H9 (cell line): ENCODE measurements at regions not wholly inside any gene's neighbourhood (a gene's known extent, or its start where the extent isn't known, plus 50 kb on each side); places are given as distances from the start of the nearest gene placed in this dataset.

Experiments used
- DNase-seq: peaks from one replicate; pipeline ENCODE4 v3.0.0-alpha.2; 2017
- H2AFZ ChIP-seq: one replicate; pipeline ENCODE4 v1.6.1; 2013; ENCODE audit warnings: mild to moderate bottlenecking, low read length, control low read depth, moderate library complexity
- H2AK5ac ChIP-seq: 2 replicates; pipeline ENCODE4 v1.6.1; 2013; ENCODE audit warnings: low read length, control low read depth, mixed read lengths; ENCODE audit not compliant: insufficient read length
- H2BK120ac ChIP-seq: one replicate; pipeline ENCODE4 v1.6.1; 2013; ENCODE audit warnings: low read depth, mild to moderate bottlenecking, low read length, control low read depth, inconsistent platforms; ENCODE audit not compliant: poor library complexity, severe bottlenecking
- H2BK12ac ChIP-seq: 2 replicates; pipeline ENCODE4 v1.6.1; 2013; ENCODE audit warnings: low read length, control low read depth, mixed read lengths, low read depth; ENCODE audit not compliant: insufficient read length
- H2BK15ac ChIP-seq: 2 replicates; pipeline ENCODE4 v1.6.1; 2013; ENCODE audit warnings: low read depth, low read length, control low read depth
- H2BK20ac ChIP-seq: one replicate; pipeline ENCODE4 v1.6.1; 2013; ENCODE audit warnings: low read depth, mild to moderate bottlenecking, low read length, control low read depth, inconsistent platforms; ENCODE audit not compliant: poor library complexity, severe bottlenecking
- H2BK5ac ChIP-seq: 2 replicates; pipeline ENCODE4 v1.6.1; 2013; ENCODE audit warnings: low read length, control low read depth, mixed read lengths; ENCODE audit not compliant: insufficient read length
- H3K14ac ChIP-seq: 2 replicates; pipeline ENCODE4 v1.6.1; 2013; ENCODE audit warnings: low read length, control low read depth; ENCODE audit not compliant: insufficient read depth
- H3K18ac ChIP-seq: 2 replicates; pipeline ENCODE4 v1.6.1; 2013; ENCODE audit warnings: low read depth, mild to moderate bottlenecking, mixed read lengths, low read length, control low read depth; ENCODE audit not compliant: insufficient read length
- H3K23ac ChIP-seq: 2 replicates; pipeline ENCODE4 v1.6.1; 2013; ENCODE audit warnings: low read length, control low read depth, mixed read lengths, low read depth; ENCODE audit not compliant: insufficient read length
- H3K23me2 ChIP-seq: 2 replicates; pipeline ENCODE4 v1.6.1; 2013; ENCODE audit warnings: low read depth, mild to moderate bottlenecking, mixed read lengths, low read length, control low read depth; ENCODE audit not compliant: insufficient read length, poor library complexity, severe bottlenecking
- H3K27ac ChIP-seq: 2 replicates; pipeline ENCODE4 v1.5.1; 2013; ENCODE audit warnings: low read length, control low read depth, mixed read lengths, low read depth; ENCODE audit not compliant: insufficient read length
- H3K27me3 ChIP-seq: 2 replicates; pipeline ENCODE4 v1.6.1; 2013; ENCODE audit warnings: low read length, control low read depth, inconsistent platforms; ENCODE audit not compliant: insufficient read depth
- H3K4ac ChIP-seq: 2 replicates; pipeline ENCODE4 v1.6.1; 2013; ENCODE audit warnings: low read depth, mild to moderate bottlenecking, control low read depth, inconsistent platforms, low read length, moderate library complexity
- H3K4me1 ChIP-seq: 2 replicates; pipeline ENCODE4 v1.6.1; 2013; ENCODE audit warnings: low read length, control low read depth, inconsistent platforms; ENCODE audit not compliant: insufficient read depth
- H3K4me2 ChIP-seq: 2 replicates; pipeline ENCODE4 v1.6.1; 2013; ENCODE audit warnings: low read length, control low read depth, mixed read lengths; ENCODE audit not compliant: insufficient read length, insufficient read depth
- H3K56ac ChIP-seq: 2 replicates; pipeline ENCODE4 v1.6.1; 2013; ENCODE audit warnings: low read depth, mild to moderate bottlenecking, mixed read lengths, low read length, control low read depth; ENCODE audit not compliant: insufficient read length
- H3K79me1 ChIP-seq: 2 replicates; pipeline ENCODE4 v1.6.1; 2013; ENCODE audit warnings: low read depth, mild to moderate bottlenecking, moderate library complexity, low read length, control low read depth, inconsistent platforms; ENCODE audit not compliant: insufficient read depth, poor library complexity, severe bottlenecking
- H3K79me2 ChIP-seq: 2 replicates; pipeline ENCODE4 v1.6.1; 2013; ENCODE audit warnings: low read length, control low read depth, inconsistent platforms; ENCODE audit not compliant: insufficient read depth
- H3K9ac ChIP-seq: 2 replicates; pipeline ENCODE4 v1.6.1; 2013; ENCODE audit warnings: low read length, control low read depth, mixed read lengths; ENCODE audit not compliant: insufficient read length; ENCODE audit errors: extremely low read depth
- H3K9me3 ChIP-seq: one replicate; pipeline ENCODE4 v1.6.1; 2013; ENCODE audit warnings: low read depth, low read length, inconsistent platforms; ENCODE audit not compliant: control insufficient read depth
- H3T11ph ChIP-seq: one replicate; pipeline ENCODE4 v1.6.1; 2013; ENCODE audit warnings: mild to moderate bottlenecking, low read length, control low read depth, inconsistent platforms
- H4K20me1 ChIP-seq: one replicate; pipeline ENCODE4 v1.6.1; 2013; ENCODE audit not compliant: control insufficient read depth, insufficient read length, insufficient read depth
- H4K5ac ChIP-seq: 2 replicates; pipeline ENCODE4 v1.6.1; 2013; ENCODE audit warnings: low read depth, mild to moderate bottlenecking, mixed read lengths, low read length, control low read depth; ENCODE audit not compliant: insufficient read length
- H4K8ac ChIP-seq: replicated peaks from 2 replicates; pipeline ENCODE4 v1.6.1; 2013; ENCODE audit warnings: low read length, control low read depth, mixed read lengths, low read depth; ENCODE audit not compliant: insufficient read length
- H4K91ac ChIP-seq: 2 replicates; pipeline ENCODE4 v1.6.1; 2013; ENCODE audit warnings: low read depth, mild to moderate bottlenecking, moderate library complexity, mixed read lengths, low read length, control low read depth; ENCODE audit not compliant: insufficient read length
- H3K27ac Mint-ChIP-seq, 3 experiments: 2 replicates in 2 of 3; 3 replicates in 1 of 3; pipeline ENCODE4 v1.8.0; 2020 to 2021; ENCODE audit warnings: mixed read lengths in 3 of 3, mild to moderate bottlenecking in 1 of 3, moderate library complexity in 1 of 3
- H3K27me3 Mint-ChIP-seq: 2 replicates; pipeline ENCODE4 v1.8.0; 2021; ENCODE audit warnings: low read depth, mild to moderate bottlenecking, moderate library complexity, mixed read lengths
- H3K36me3 Mint-ChIP-seq, 3 experiments: 2 replicates in 2 of 3; 3 replicates in 1 of 3; pipeline ENCODE4 v1.8.0; 2020 to 2021; ENCODE audit warnings: low read depth in 3 of 3, mixed read lengths in 3 of 3; ENCODE audit not compliant: insufficient read depth in 1 of 3
- H3K4me1 Mint-ChIP-seq, 2 experiments: 2 replicates each; pipeline ENCODE4 v1.8.0; 2020; ENCODE audit warnings: mixed read lengths in 2 of 2
- H3K4me3 Mint-ChIP-seq, 2 experiments: 2 replicates in 1 of 2; 3 replicates in 1 of 2; pipeline ENCODE4 v1.8.0; 2020 to 2021; ENCODE audit warnings: mild to moderate bottlenecking in 2 of 2, mixed read lengths in 2 of 2, moderate library complexity in 1 of 2
- H3K9me3 Mint-ChIP-seq, 2 experiments: 2 replicates in 1 of 2; 3 replicates in 1 of 2; pipeline ENCODE4 v1.8.0; 2020; ENCODE audit warnings: mild to moderate bottlenecking in 2 of 2, mixed read lengths in 2 of 2, moderate library complexity in 1 of 2
- CTCF ChIP-seq: fragments of 200-600 bp; sonication (generic); conservative IDR thresholded peaks from 3 replicates; pipeline ENCODE4 v1.8.0; 2021; ENCODE audit warnings: antibody characterized with exemption, mild to moderate bottlenecking
- WGBS: extraction: QIAGEN DNeasy Blood & Tissue Kit; methylation state at CpG from one replicate; pipeline ENCODE4 v1.1.7; 2013; ENCODE audit warnings: missing lambda C conversion rate, low lambda C conversion rate, mixed read lengths; ENCODE audit not compliant: insufficient read length; ENCODE audit errors: extremely low coverage; 5-methylcytosine and 5-hydroxymethylcytosine counted together

DNA sequence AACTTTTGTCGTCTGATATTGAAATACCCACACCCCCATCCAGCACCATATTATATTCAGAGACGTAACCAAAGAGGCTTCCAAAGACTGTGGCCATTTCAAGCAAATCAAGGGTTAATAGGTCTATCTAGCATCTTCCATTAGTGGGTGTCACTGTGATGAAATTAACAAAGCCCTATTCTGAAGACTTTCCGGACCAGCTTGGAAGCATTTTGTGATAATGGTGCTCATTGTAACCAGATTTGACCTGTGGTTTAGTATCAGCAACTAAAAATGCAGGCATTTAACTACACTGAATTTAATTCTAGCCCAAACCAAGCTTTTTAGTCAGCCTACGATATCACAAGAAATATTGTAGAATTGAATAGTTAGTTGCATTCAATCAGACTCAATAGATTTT is 309.7 kb upstream of the TENM3 start:
- H3K27me3 Mint-ChIP-seq, result no peaks in the 10 kb centered on the region; the same call in 1 of the 2 replicates
- no peak overlapping the region for H2BK20ac ChIP-seq
- DNase-seq, result no peak
- no peak overlapping the region for H4K91ac ChIP-seq
- no peaks in the 10 kb centered on the region for H3K79me1 ChIP-seq
- no CpG with 5 or more reads among the region's 4 CpGs for WGBS
- no peaks in the 10 kb centered on the region for H4K20me1 ChIP-seq
- peaks cover 27 to 29% of the 10 kb centered on the region in 2 experiments for H3K9me3 Mint-ChIP-seq
- no peak overlapping the region for H2AFZ ChIP-seq
- no peak overlapping the region for H4K8ac ChIP-seq
- no peak overlapping the region for H2BK12ac ChIP-seq
- H3K4me2 ChIP-seq, result no peak overlapping the region
- H3K27ac Mint-ChIP-seq, result no peak overlapping the region
- no peak for TF ChIP-seq CTCF
- H3T11ph ChIP-seq, result no peak overlapping the region
- no peak overlapping the region for H3K4ac ChIP-seq
- H3K9ac ChIP-seq, result no peak overlapping the region
- no peaks in the 10 kb centered on the region for H3K79me2 ChIP-seq
- H3K27me3 ChIP-seq, result no peaks in the 10 kb centered on the region
- no peaks in the 10 kb centered on the region for H3K9me3 ChIP-seq
- H4K5ac ChIP-seq, result no peak overlapping the region
- H3K36me3 Mint-ChIP-seq, result peaks cover 21 to 30% (median 25%) of the 10 kb centered on the region in 3 experiments
- no peak overlapping the region for H3K14ac ChIP-seq
- no peak overlapping the region for H2BK120ac ChIP-seq
- no peak overlapping the region for H3K18ac ChIP-seq
- no peak overlapping the region for H3K56ac ChIP-seq
- no peaks in the 10 kb centered on the region for H3K4me1 ChIP-seq
- no peaks in the 10 kb centered on the region for H3K23me2 ChIP-seq
- H3K4me1 Mint-ChIP-seq, result peaks cover 4% of the 10 kb centered on the region in 2 experiments; a peak in 3 of 4 replicates
- no peak overlapping the region for H3K27ac ChIP-seq
- H3K4me3 Mint-ChIP-seq, result no peak overlapping the region
- no peak overlapping the region for H3K23ac ChIP-seq
- H2AK5ac ChIP-seq, result no peak overlapping the region
- no peak overlapping the region for H2BK15ac ChIP-seq
- no peak overlapping the region for H2BK5ac ChIP-seq
